ENCODE measurements at regions not wholly inside any gene's neighbourhood (a gene's known extent, or its start where the extent isn't known, plus 50 kb on each side); places are given as distances from the start of the nearest gene placed in this dataset.

DNA sequence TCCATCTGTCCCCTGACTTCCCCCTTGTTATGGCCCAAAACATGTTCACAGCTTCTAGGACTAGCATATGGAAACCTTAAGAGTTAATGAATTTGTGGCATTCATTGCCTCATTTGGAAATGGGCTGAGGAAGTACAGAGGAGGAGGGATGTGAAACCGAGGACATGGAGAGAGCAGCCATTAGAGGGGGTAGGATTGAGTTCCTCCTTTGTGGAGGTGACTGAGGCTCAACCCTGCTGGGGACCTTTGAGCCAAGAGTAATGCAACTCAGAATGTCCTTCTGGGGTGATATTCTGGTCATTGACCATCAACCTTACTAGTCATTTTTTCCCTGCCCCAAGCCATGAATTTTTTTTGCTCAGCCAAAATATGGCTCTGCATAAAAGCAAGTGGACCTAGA, 109.4 kb downstream of the ZNF518B start:
- no peak for TF ChIP-seq JAZF1 (CRISPR knock-in tag; IDR thresholded peaks at IDR 0.05)
- no peak for TF ChIP-seq ELF4 (CRISPR knock-in tag; IDR thresholded peaks at IDR 0.05; ENCODE audit: low read depth)
- TF ChIP-seq HMGA2 (CRISPR knock-in tag; IDR thresholded peaks at IDR 0.05) = no peak
- TF ChIP-seq, protein P1, sequence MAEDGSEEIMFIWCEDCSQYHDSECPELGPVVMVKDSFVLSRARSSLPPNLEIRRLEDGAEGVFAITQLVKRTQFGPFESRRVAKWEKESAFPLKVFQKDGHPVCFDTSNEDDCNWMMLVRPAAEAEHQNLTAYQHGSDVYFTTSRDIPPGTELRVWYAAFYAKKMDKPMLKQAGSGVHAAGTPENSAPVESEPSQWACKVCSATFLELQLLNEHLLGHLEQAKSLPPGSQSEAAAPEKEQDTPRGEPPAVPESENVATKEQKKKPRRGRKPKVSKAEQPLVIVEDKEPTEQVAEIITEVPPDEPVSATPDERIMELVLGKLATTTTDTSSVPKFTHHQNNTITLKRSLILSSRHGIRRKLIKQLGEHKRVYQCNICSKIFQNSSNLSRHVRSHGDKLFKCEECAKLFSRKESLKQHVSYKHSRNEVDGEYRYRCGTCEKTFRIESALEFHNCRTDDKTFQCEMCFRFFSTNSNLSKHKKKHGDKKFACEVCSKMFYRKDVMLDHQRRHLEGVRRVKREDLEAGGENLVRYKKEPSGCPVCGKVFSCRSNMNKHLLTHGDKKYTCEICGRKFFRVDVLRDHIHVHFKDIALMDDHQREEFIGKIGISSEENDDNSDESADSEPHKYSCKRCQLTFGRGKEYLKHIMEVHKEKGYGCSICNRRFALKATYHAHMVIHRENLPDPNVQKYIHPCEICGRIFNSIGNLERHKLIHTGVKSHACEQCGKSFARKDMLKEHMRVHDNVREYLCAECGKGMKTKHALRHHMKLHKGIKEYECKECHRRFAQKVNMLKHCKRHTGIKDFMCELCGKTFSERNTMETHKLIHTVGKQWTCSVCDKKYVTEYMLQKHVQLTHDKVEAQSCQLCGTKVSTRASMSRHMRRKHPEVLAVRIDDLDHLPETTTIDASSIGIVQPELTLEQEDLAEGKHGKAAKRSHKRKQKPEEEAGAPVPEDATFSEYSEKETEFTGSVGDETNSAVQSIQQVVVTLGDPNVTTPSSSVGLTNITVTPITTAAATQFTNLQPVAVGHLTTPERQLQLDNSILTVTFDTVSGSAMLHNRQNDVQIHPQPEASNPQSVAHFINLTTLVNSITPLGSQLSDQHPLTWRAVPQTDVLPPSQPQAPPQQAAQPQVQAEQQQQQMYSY (CRISPR knock-in tag; IDR thresholded peaks at IDR 0.05) = no peak
- TF ChIP-seq, protein P2, sequence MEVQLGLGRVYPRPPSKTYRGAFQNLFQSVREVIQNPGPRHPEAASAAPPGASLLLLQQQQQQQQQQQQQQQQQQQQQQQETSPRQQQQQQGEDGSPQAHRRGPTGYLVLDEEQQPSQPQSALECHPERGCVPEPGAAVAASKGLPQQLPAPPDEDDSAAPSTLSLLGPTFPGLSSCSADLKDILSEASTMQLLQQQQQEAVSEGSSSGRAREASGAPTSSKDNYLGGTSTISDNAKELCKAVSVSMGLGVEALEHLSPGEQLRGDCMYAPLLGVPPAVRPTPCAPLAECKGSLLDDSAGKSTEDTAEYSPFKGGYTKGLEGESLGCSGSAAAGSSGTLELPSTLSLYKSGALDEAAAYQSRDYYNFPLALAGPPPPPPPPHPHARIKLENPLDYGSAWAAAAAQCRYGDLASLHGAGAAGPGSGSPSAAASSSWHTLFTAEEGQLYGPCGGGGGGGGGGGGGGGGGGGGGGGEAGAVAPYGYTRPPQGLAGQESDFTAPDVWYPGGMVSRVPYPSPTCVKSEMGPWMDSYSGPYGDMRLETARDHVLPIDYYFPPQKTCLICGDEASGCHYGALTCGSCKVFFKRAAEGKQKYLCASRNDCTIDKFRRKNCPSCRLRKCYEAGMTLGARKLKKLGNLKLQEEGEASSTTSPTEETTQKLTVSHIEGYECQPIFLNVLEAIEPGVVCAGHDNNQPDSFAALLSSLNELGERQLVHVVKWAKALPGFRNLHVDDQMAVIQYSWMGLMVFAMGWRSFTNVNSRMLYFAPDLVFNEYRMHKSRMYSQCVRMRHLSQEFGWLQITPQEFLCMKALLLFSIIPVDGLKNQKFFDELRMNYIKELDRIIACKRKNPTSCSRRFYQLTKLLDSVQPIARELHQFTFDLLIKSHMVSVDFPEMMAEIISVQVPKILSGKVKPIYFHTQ (CRISPR knock-in tag; IDR thresholded peaks at IDR 0.05) = no peak
- TF ChIP-seq, protein P3, sequence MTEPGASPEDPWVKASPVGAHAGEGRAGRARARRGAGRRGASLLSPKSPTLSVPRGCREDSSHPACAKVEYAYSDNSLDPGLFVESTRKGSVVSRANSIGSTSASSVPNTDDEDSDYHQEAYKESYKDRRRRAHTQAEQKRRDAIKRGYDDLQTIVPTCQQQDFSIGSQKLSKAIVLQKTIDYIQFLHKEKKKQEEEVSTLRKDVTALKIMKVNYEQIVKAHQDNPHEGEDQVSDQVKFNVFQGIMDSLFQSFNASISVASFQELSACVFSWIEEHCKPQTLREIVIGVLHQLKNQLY (CRISPR knock-in tag; IDR thresholded peaks at IDR 0.05) = no peak
- no peak for TF ChIP-seq CBFB (CRISPR knock-in tag; IDR thresholded peaks at IDR 0.05; ENCODE audit: low read depth)
- TF ChIP-seq, protein P4, sequence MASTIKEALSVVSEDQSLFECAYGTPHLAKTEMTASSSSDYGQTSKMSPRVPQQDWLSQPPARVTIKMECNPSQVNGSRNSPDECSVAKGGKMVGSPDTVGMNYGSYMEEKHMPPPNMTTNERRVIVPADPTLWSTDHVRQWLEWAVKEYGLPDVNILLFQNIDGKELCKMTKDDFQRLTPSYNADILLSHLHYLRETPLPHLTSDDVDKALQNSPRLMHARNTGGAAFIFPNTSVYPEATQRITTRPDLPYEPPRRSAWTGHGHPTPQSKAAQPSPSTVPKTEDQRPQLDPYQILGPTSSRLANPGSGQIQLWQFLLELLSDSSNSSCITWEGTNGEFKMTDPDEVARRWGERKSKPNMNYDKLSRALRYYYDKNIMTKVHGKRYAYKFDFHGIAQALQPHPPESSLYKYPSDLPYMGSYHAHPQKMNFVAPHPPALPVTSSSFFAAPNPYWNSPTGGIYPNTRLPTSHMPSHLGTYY (CRISPR knock-in tag; IDR thresholded peaks at IDR 0.05) = no peak
- TF ChIP-seq, protein P5, sequence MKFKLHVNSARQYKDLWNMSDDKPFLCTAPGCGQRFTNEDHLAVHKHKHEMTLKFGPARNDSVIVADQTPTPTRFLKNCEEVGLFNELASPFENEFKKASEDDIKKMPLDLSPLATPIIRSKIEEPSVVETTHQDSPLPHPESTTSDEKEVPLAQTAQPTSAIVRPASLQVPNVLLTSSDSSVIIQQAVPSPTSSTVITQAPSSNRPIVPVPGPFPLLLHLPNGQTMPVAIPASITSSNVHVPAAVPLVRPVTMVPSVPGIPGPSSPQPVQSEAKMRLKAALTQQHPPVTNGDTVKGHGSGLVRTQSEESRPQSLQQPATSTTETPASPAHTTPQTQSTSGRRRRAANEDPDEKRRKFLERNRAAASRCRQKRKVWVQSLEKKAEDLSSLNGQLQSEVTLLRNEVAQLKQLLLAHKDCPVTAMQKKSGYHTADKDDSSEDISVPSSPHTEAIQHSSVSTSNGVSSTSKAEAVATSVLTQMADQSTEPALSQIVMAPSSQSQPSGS (CRISPR knock-in tag; IDR thresholded peaks at IDR 0.05; ENCODE audit: borderline replicate concordance, low read depth) = no peak
- no peak for TF ChIP-seq FOXP1 (CRISPR knock-in tag; IDR thresholded peaks at IDR 0.05; ENCODE audit: borderline replicate concordance)
- TF ChIP-seq EMX1 (CRISPR knock-in tag; IDR thresholded peaks at IDR 0.05) = no peak
- TF ChIP-seq, protein P6, sequence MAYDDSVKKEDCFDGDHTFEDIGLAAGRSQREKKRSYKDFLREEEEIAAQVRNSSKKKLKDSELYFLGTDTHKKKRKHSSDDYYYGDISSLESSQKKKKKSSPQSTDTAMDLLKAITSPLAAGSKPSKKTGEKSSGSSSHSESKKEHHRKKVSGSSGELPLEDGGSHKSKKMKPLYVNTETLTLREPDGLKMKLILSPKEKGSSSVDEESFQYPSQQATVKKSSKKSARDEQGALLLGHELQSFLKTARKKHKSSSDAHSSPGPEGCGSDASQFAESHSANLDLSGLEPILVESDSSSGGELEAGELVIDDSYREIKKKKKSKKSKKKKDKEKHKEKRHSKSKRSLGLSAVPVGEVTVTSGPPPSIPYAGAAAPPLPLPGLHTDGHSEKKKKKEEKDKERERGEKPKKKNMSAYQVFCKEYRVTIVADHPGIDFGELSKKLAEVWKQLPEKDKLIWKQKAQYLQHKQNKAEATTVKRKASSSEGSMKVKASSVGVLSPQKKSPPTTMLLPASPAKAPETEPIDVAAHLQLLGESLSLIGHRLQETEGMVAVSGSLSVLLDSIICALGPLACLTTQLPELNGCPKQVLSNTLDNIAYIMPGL (CRISPR knock-in tag; IDR thresholded peaks at IDR 0.05) = no peak
- TF ChIP-seq NR3C1 (CRISPR knock-in tag; conservative IDR thresholded peaks at IDR 0.05; ENCODE audit: low read depth) = no peak
- H3K27ac Mint-ChIP-seq = no peak overlapping the region
- no peak overlapping the region for H3K4me3 Mint-ChIP-seq
- no peaks in the 10 kb centered on the region for H3K36me3 Mint-ChIP-seq
- H3K9me3 Mint-ChIP-seq = peaks cover 17% of the 10 kb centered on the region
- DNase-seq (ENCODE audit: low spot score) (no peak), ATAC-seq (no peak)
- no peaks in the 10 kb centered on the region; the same call in none of the 2 replicates for H3K27me3 Mint-ChIP-seq (ENCODE audit: low read depth)
- peaks cover 5% of the 10 kb centered on the region; the same call in 1 of the 2 replicates for H3K4me1 Mint-ChIP-seq
- ChIA-PET CTCF (no interaction called here), POLR2A (no interaction called here)

All from WTC11 (cell line).